ENCODE measurements at regions not wholly inside any gene's neighbourhood (a gene's known extent, or its start where the extent isn't known, plus 50 kb on each side); places are given as distances from the start of the nearest gene placed in this dataset.
"Not testable (repeated sequence)": the region's sequence is repeated elsewhere in the genome, so short reads cannot be mapped to it uniquely, and the experiment has no call there.

- DNase-seq (ENCODE audit: low read depth in 2 of 2) = no peak
Observed at GRCh38 chr15:46938169-46938568, 779.1 kb upstream of the SEMA6D start.

- DNase-seq (ENCODE audit: low read depth in 2 of 2) = no peak
Observed at GRCh38 chr15:46941241-46941640, 776.1 kb upstream of the SEMA6D start.

GRCh38 chr15:46946953-46947352 lies 770.4 kb upstream of the SEMA6D start:
- no peak for DNase-seq (ENCODE audit: low read depth in 2 of 2)

- DNase-seq (ENCODE audit: low read depth in 2 of 2) = no peak
Observed at GRCh38 chr15:46955576-46955975, 761.7 kb upstream of the SEMA6D start.

- DNase-seq (ENCODE audit: low read depth in 2 of 2) = no peak
Observed at GRCh38 chr15:46956456-46956855, 760.8 kb upstream of the SEMA6D start.

GRCh38 chr15:46956881-46957280 lies 760.4 kb upstream of the SEMA6D start:
- no peak for DNase-seq (ENCODE audit: low read depth in 2 of 2)

GRCh38 chr15:46960581-46960980 lies 756.7 kb upstream of the SEMA6D start:
- no peak for DNase-seq (ENCODE audit: low read depth in 2 of 2)

- no peak for DNase-seq (ENCODE audit: low read depth in 2 of 2)
Observed at GRCh38 chr15:46961795-46962194, 755.5 kb upstream of the SEMA6D start.

- DNase-seq (ENCODE audit: low read depth in 2 of 2) = not testable (repeated sequence)
Observed at GRCh38 chr15:46988055-46988454, 729.2 kb upstream of the SEMA6D start.

- no peak for DNase-seq (ENCODE audit: low read depth in 2 of 2)
Observed at GRCh38 chr15:46996359-46996758, 720.9 kb upstream of the SEMA6D start.

- DNase-seq (ENCODE audit: low read depth in 2 of 2) = no peak
Observed at GRCh38 chr15:46997501-46997900, 719.8 kb upstream of the SEMA6D start.

GRCh38 chr15:47003568-47003967 lies 713.7 kb upstream of the SEMA6D start:
- no peak for DNase-seq (ENCODE audit: low read depth in 2 of 2)

- DNase-seq (ENCODE audit: low read depth in 2 of 2) = no peak
Observed at GRCh38 chr15:47013446-47013845, 703.9 kb upstream of the SEMA6D start.

- no peak for DNase-seq (ENCODE audit: low read depth in 2 of 2)
Observed at GRCh38 chr15:47027322-47027946, 689.9 kb upstream of the SEMA6D start.

GRCh38 chr15:47035475-47036406 lies 681.6 kb upstream of the SEMA6D start:
- DNase-seq (ENCODE audit: low read depth in 2 of 2) = no peak

GRCh38 chr15:47037003-47037402 lies 680.3 kb upstream of the SEMA6D start:
- no peak for DNase-seq (ENCODE audit: low read depth in 2 of 2)

GRCh38 chr15:47039225-47039624 lies 678.1 kb upstream of the SEMA6D start:
- DNase-seq (ENCODE audit: low read depth in 2 of 2) = no peak

- no peak for DNase-seq (ENCODE audit: low read depth in 2 of 2)
Observed at GRCh38 chr15:47041301-47041700, 676.0 kb upstream of the SEMA6D start.

GRCh38 chr15:47047981-47048380 lies 669.3 kb upstream of the SEMA6D start:
- not testable (repeated sequence) for DNase-seq (ENCODE audit: low read depth in 2 of 2)

GRCh38 chr15:47066392-47066791 lies 650.9 kb upstream of the SEMA6D start:
- DNase-seq (ENCODE audit: low read depth in 2 of 2) = no peak

GRCh38 chr15:47077846-47078245 lies 639.5 kb upstream of the SEMA6D start:
- DNase-seq (ENCODE audit: low read depth in 2 of 2) = not testable (repeated sequence)

- DNase-seq (ENCODE audit: low read depth in 2 of 2) = no peak
Observed at GRCh38 chr15:47095833-47096232, 621.5 kb upstream of the SEMA6D start.

GRCh38 chr15:47098526-47098925 lies 618.8 kb upstream of the SEMA6D start:
- not testable (repeated sequence) for DNase-seq (ENCODE audit: low read depth in 2 of 2)
